ENCODE measurements at regions not wholly inside any gene's neighbourhood (a gene's known extent, or its start where the extent isn't known, plus 50 kb on each side); places are given as distances from the start of the nearest gene placed in this dataset.
A peak's percentile ranks its signal among the peaks of the same experiment; 100 is the strongest.

- no peak for ATAC-seq
- 92 to 93% methylated on average over 2 of the region's 3 CpGs for WGBS, 2 donors (ENCODE audit: low coverage in 1 of 2)
These were observed 54.9 kb upstream of the BLID start for GRCh38 chr11:122170815-122171475.

GRCh38 chr11:122168218-122168617 lies 52.2 kb upstream of the BLID start:
- Histone ChIP-seq H3K9me3 (no peaks in the 10 kb centered on the region), H3K27ac (no peak overlapping the region), H3K4me3 (no peak overlapping the region), H3K36me3 (no peaks in the 10 kb centered on the region), H3K4me1 (peaks cover 0 to 45% (median 2%) of the 10 kb centered on the region in 3 donors), H3K27me3 (no peaks in the 10 kb centered on the region)
- TF ChIP-seq CTCF (IDR thresholded peaks at IDR 0.05): no peak
- TF ChIP-seq EP300 (IDR thresholded peaks at IDR 0.05): no peak
- TF ChIP-seq POLR2A (IDR thresholded peaks at IDR 0.05): no peak
- TF ChIP-seq POLR2AphosphoS5 (IDR thresholded peaks at IDR 0.05): no peak
- 81 to 100% methylated on average over 3 of the region's 3 CpGs for WGBS, 2 donors (ENCODE audit: low coverage in 1 of 2)
- ATAC-seq: no peak

More at GRCh38 chr11:122170815-122171475, 54.9 kb upstream of the BLID start:
- Histone ChIP-seq H3K4me1 (peaks cover 0 to 31% (median 2%) of the 10 kb centered on the region in 3 donors), H3K27ac (no peak overlapping the region), H3K27me3 (no peaks in the 10 kb centered on the region), H3K36me3 (no peaks in the 10 kb centered on the region), H3K9me3 (no peaks in the 10 kb centered on the region), H3K4me3 (no peak overlapping the region)
- TF ChIP-seq POLR2A (IDR thresholded peaks at IDR 0.05) (no peak), EP300 (IDR thresholded peaks at IDR 0.05) (no peak), POLR2AphosphoS5 (IDR thresholded peaks at IDR 0.05) (no peak), CTCF (IDR thresholded peaks at IDR 0.05) (no peak)

GRCh38 chr11:122167100-122167499 lies 51.1 kb upstream of the BLID start:
- 27 to 44% methylated on average over 3 of the region's 3 CpGs for WGBS, 2 donors (ENCODE audit: low coverage in 1 of 2)
- H3K36me3 ChIP-seq: no peaks in the 10 kb centered on the region
- H3K27me3 ChIP-seq: no peaks in the 10 kb centered on the region
- peak; percentile 43 for ATAC-seq
- TF ChIP-seq POLR2AphosphoS5 (IDR thresholded peaks at IDR 0.05): peak; percentile 68
- TF ChIP-seq CTCF (IDR thresholded peaks at IDR 0.05): no peak
- H3K9me3 ChIP-seq: no peaks in the 10 kb centered on the region
- H3K4me1 ChIP-seq: peaks cover 4 to 42% (median 6%) of the 10 kb centered on the region in 3 donors
- H3K4me3 ChIP-seq: no peak overlapping the region
- H3K27ac ChIP-seq: no peak overlapping the region

GRCh38 chr11:122165607-122166371 lies 49.8 kb upstream of the BLID start:
- no peaks in the 10 kb centered on the region for H3K27me3 ChIP-seq
- H3K4me3 ChIP-seq: no peak overlapping the region
- no peaks in the 10 kb centered on the region for H3K9me3 ChIP-seq
- peak in 1 of 4 experiments; percentile 17 for TF ChIP-seq CTCF (IDR thresholded peaks at IDR 0.05)
- TF ChIP-seq EP300 (IDR thresholded peaks at IDR 0.05): no peak
- peak; percentile 66 for TF ChIP-seq POLR2AphosphoS5 (IDR thresholded peaks at IDR 0.05)
- no peak for TF ChIP-seq POLR2A (IDR thresholded peaks at IDR 0.05)
- peak overlapping the region in 3 of 4 donors; percentile 27 to 64 (median 29) for H3K27ac ChIP-seq
- H3K36me3 ChIP-seq: no peaks in the 10 kb centered on the region
- peaks cover 9 to 55% (median 16%) of the 10 kb centered on the region in 3 donors for H3K4me1 ChIP-seq
- WGBS, 2 donors (ENCODE audit: low coverage in 1 of 2): 59 to 62% methylated on average over 4 to 7 of the region's 7 CpGs
- peak; percentile 37 for ATAC-seq

Small RNAs in the stretch of these regions (small RNA-seq; reads per million reads assigned to genes)
- gene RNU4ATAC10P (0 reads per million in 4 donors), gene RNU4ATAC5P (0 reads per million in 4 donors), gene RNU6-592P (0 reads per million in 4 donors)
